Choroid plexus epithelial cell (primary cell): ENCODE measurements at regions not wholly inside any gene's neighbourhood (a gene's known extent, or its start where the extent isn't known, plus 50 kb on each side); places are given as distances from the start of the nearest gene placed in this dataset.

ENCODE experiments used
- DNase-seq: peaks from one replicate; pipeline ENCODE4 v3.0.0-alpha.2; 2010; ENCODE audit warnings: low read depth
- H3K4me3 ChIP-seq: 2 replicates; pipeline ENCODE4 v1.5.1; 2011; ENCODE audit warnings: low read depth, mild to moderate bottlenecking, control low read depth, low read length, moderate library complexity
- CTCF ChIP-seq: conservative IDR thresholded peaks from 2 replicates; pipeline ENCODE4 v1.5.1; 2011; ENCODE audit warnings: low read depth, mild to moderate bottlenecking, control low read depth, inconsistent platforms, low read length, moderate library complexity

- no peak for TF ChIP-seq CTCF
- DNase-seq: no peak
- H3K4me3 ChIP-seq: no peak overlapping the region
These were observed 71.8 kb upstream of the B3GAT1 start for GRCh38 chr11:134483857-134484256.

- TF ChIP-seq CTCF: no peak
- no peak for DNase-seq
- H3K4me3 ChIP-seq: no peak overlapping the region
These were observed 71.2 kb upstream of the B3GAT1 start for GRCh38 chr11:134483291-134483690.

- no peak overlapping the region for H3K4me3 ChIP-seq
- TF ChIP-seq CTCF: no peak
- no peak for DNase-seq
These were observed 70.8 kb upstream of the B3GAT1 start for GRCh38 chr11:134482865-134483264.

- DNase-seq: no peak
- no peak for TF ChIP-seq CTCF
- no peak overlapping the region for H3K4me3 ChIP-seq
These were observed 70.0 kb upstream of the B3GAT1 start for GRCh38 chr11:134481933-134482527.

- no peak for TF ChIP-seq CTCF
- no peak overlapping the region for H3K4me3 ChIP-seq
- DNase-seq: no peak
These were observed 69.1 kb upstream of the B3GAT1 start for GRCh38 chr11:134481135-134481534.

GRCh38 chr11:134480136-134480712 lies 68.2 kb upstream of the B3GAT1 start:
- no peak for DNase-seq

More at GRCh38 chr11:134480136-134480712, 68.2 kb upstream of the B3GAT1 start:
- TF ChIP-seq CTCF: no peak
- no peak overlapping the region for H3K4me3 ChIP-seq
